SU-DHL-6 (cell line): ENCODE measurements at regions not wholly inside any gene's neighbourhood (a gene's known extent, or its start where the extent isn't known, plus 50 kb on each side); places are given as distances from the start of the nearest gene placed in this dataset.

ENCODE experiments used
- CTCF ChIP-seq: fragments of 200-600 bp; sonication (generic); IDR thresholded peaks from one replicate; pipeline ENCODE4 v1.5.1; 2017; ENCODE audit warnings: antibody characterized with exemption, mild to moderate bottlenecking, low read length, moderate library complexity; ENCODE audit not compliant: insufficient read depth, poor library complexity, severe bottlenecking
- EZH2phosphoT487 ChIP-seq: fragments of 200-600 bp; sonication (generic), shearing (Covaris generic); conservative IDR thresholded peaks from 2 replicates; pipeline ENCODE4 v1.6.1; 2018; ENCODE audit warnings: mild to moderate bottlenecking, antibody characterized with exemption, low read length, moderate library complexity, mixed read lengths

- TF ChIP-seq CTCF = no peak
- no peak for TF ChIP-seq EZH2phosphoT487
Observed at GRCh38 chr9:108012886-108013665, 523.5 kb upstream of the KLF4 start.
